HG03108 (cell line): ENCODE measurements at regions not wholly inside any gene's neighbourhood (a gene's known extent, or its start where the extent isn't known, plus 50 kb on each side); places are given as distances from the start of the nearest gene placed in this dataset.
"Not testable (repeated sequence)": the region's sequence is repeated elsewhere in the genome, so short reads cannot be mapped to it uniquely, and the experiment has no call there.

Source experiments
- ATAC-seq: cut with Tn5 transposase; IDR thresholded peaks from one replicate; pipeline ENCODE4 v1.9.1; 2021; ENCODE audit warnings: moderate library complexity; ENCODE audit not compliant: unreplicated experiment

DNA sequence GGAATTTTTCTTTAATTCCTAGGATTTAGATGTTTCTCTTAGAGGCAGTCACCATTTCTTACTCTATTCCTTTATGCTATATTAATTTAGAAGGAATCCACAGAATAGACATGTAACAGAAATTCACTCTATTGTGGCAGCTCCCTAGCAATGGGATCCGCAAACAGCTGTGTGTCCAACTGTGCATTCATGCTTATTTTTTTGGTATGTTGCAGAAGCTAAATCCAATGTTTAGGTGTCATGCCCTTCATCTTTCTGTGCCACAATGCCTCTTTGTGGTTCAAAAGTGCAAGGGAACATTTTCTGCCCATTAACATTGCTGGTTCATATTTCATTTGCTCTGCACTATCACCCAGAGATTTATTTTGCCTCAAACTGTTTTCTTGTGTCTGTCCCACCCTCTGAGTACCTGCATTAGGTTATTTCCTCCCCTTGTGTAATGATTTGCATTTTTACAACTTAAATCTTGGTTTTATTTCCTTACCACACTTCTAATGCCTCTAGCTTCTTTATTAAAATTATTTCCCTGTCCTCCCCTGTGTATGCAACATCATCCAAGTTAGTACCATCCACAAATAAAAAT, 816.5 kb downstream of the EFNA5 start:
- no peak for ATAC-seq

DNA sequence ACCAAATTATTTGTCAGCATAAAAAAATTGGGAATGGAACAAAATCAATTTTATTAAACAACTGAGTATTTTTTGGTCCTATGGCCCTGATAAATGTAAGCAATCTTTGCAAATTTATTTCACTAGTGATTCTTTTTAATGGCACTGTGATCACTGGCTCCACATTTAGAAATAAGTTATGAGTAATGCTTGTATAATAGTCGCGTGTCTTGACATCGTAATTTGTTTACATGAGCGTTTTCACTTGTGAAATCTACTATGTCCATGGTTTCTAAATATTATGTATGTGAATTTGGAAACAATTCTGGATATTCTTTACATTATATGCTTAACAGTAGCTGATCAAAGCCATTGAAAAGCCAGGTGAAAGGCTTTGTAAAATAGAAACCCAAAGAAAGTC, 817.5 kb downstream of the EFNA5 start:
- ATAC-seq, result no peak

- no peak for ATAC-seq
Observed at GRCh38 chr5:106849266-106849665, 821.5 kb downstream of the EFNA5 start.

GRCh38 chr5:106843812-106844416, 826.8 kb downstream of the EFNA5 start:
- ATAC-seq, result no peak

DNA sequence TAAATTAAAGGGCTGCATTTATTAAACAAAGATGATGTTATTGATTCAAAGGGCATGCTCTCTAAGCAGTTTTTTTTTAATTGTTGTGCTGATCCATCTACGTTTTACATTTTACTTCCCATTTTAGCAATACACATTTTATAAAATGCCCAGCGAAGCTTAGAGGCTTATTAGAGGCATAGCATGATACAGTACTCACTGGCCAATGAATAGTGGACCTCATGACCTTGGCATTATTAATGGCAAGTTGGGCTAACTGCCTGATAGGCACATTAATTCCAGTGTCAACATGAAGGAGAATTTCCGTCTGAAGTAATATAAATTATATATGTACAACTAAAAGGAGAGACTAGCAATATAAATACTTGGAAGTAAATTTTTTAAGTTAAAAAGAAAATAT, 837.2 kb downstream of the EFNA5 start:
- ATAC-seq, result no peak

GRCh38 chr5:106827061-106827460, 843.7 kb downstream of the EFNA5 start:
- ATAC-seq, result no peak

DNA sequence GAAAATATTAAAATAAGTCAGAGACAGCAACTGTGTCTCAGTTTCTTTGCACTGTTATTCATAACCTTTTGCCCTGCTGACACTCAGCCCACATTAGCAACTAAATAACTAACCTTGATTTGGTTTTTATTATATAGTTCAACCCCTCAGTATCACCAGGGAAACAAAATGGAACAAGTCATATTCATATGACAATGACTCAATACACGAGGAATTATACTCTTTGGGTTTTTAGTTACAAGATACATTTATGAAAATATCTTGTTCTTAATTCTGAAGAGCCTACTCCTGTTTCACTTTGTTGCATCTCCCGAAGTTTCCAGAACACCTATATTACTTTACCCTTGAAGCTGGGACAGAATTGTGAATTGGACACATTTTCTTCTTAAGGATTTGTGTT, 845.4 kb downstream of the EFNA5 start:
- no peak for ATAC-seq

- no peak for ATAC-seq
Observed at GRCh38 chr5:106822851-106823250, 847.9 kb downstream of the EFNA5 start.

GRCh38 chr5:106818552-106818951, 852.2 kb downstream of the EFNA5 start:
- ATAC-seq, result no peak

GRCh38 chr5:106814961-106815360, 855.8 kb downstream of the EFNA5 start:
- ATAC-seq, result no peak

DNA sequence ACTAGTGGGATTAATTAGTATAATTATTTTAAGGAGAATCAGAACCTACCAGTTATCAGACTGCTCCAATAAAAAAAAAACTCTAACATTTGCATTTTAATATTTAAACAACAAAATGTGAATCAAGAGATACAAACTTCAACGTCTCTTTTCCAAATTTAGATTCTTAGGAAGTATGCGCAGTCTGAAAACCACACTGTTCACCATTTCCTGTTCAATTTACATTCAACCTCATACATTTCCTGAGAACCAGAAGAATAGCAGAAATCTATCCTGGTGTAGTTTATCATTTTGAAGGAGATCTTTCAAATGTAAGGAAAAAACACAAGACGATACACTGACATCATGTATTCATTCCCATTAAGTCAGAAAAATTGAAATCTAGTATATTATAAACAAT, 869.2 kb downstream of the EFNA5 start:
- ATAC-seq, result no peak

GRCh38 chr5:106797996-106798395, 872.7 kb downstream of the EFNA5 start:
- no peak for ATAC-seq

DNA sequence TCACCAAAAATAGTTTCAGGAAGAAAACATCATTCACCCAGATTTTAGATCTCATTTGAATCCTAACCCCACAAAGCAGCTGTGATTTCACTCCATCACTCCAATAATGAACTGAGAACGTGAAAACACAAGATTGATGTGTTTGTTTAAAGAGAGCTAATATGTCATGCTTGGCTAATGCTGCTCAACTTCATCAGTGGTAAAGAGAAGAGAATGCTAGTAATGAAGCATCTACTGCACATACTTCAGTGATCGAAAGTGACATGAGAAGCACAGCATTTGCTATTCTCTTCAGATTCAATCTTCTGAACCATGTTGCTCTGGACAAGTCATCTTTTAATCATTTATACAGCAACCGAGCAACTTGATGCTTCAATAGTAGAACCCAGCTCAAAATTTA, 874.7 kb downstream of the EFNA5 start:
- ATAC-seq, result no peak

- ATAC-seq, result no peak
Observed at GRCh38 chr5:106784846-106785245, 885.9 kb downstream of the EFNA5 start.

DNA sequence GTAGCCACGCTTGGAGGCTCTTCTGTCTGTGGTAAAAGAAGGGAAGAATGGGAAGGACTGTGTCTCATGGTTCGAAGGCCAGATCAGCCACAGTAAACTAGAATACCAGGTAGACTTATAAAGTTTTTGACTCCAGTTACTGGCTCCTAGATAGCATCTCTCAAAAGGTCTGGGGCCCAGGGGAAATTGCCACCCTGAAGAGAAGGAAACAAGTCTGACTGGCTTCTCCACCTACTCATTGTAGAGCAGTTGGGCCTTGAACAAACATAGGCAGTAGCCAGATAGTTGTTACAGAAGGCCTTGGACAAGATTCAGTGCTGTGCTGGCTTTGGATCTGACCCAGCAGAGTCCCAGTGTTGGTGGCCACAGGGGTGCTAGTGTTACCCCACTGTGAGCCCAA, 890.4 kb downstream of the EFNA5 start:
- no peak for ATAC-seq

DNA sequence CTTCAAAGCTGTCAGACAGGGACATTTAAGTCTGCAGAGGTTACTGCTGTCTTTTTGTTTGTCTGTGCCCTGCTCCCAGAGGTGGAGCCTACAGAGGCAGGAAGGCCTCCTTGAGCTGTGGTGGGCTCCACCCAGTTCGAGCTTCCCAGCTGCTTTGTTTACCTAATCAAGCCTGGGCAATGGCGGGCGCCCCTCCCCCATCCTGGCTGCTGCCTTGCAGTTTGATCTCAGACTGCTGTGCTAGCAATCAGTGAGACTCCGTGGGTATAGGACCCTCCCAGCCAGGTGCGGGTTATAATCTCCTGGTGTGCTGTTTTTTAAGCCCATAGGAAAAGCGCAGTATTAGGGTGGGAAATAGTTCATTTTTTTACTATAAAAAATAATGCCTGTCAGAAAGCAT, 894.2 kb downstream of the EFNA5 start:
- ATAC-seq, result not testable (repeated sequence)

- ATAC-seq, result no peak
Observed at GRCh38 chr5:106768392-106768791, 902.3 kb downstream of the EFNA5 start.

- ATAC-seq, result no peak
Observed at GRCh38 chr5:106766916-106767315, 903.8 kb downstream of the EFNA5 start.

DNA sequence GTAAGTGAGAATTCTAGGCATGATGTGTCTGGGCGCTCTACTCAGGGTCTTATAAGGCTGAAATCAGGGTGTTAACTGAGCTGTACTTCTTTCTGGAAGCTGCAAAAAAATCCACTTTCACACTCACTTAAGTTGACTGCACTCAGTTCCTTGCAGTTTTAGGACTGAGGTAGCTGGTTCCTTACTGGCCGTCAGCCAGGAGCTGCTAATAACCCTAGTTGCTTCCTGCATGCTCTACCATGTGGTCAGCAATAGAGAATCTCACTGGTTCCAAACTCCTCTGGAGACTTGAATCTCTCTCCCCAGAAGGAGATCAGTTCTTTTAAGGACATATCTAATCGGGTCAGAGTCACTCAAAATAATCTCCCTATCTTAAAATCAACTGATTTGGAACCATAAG, 911.2 kb downstream of the EFNA5 start:
- ATAC-seq, result no peak

- ATAC-seq, result no peak
Observed at GRCh38 chr5:106759152-106759551, 911.6 kb downstream of the EFNA5 start.

- no peak for ATAC-seq
Observed at GRCh38 chr5:106757672-106758071, 913.1 kb downstream of the EFNA5 start.

GRCh38 chr5:106755789-106756188, 914.9 kb downstream of the EFNA5 start:
- no peak for ATAC-seq

DNA sequence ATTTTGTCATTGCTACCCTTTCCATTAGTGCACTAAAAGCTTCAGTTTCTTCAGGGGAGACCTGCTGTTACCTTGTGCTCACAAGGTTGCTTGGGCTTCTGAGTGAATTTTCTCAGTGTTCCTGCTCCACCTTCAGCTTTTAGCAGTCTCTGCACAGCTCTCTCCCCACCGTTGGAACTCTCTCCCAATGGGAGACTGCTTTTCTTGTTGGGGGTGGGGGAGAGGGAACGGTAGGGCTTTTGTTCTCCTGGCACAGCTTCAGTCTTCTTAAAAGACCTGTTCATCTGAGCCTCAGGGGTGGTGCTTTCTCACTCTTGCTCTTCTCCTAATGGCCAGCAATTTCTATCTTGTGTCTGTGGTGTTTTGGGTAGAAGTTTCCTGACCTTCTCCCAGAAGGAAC, 915.7 kb downstream of the EFNA5 start:
- ATAC-seq, result no peak
